GM21717 (cell line): ENCODE measurements at regions not wholly inside any gene's neighbourhood (a gene's known extent, or its start where the extent isn't known, plus 50 kb on each side); places are given as distances from the start of the nearest gene placed in this dataset.
"Not testable (repeated sequence)": the region's sequence is repeated elsewhere in the genome, so short reads cannot be mapped to it uniquely, and the experiment has no call there.

ENCODE experiments used
- ATAC-seq: cut with Tn5 transposase; IDR thresholded peaks from one replicate; pipeline ENCODE4 v1.9.1; 2021; ENCODE audit warnings: mild to moderate bottlenecking, moderate library complexity; ENCODE audit not compliant: unreplicated experiment

DNA sequence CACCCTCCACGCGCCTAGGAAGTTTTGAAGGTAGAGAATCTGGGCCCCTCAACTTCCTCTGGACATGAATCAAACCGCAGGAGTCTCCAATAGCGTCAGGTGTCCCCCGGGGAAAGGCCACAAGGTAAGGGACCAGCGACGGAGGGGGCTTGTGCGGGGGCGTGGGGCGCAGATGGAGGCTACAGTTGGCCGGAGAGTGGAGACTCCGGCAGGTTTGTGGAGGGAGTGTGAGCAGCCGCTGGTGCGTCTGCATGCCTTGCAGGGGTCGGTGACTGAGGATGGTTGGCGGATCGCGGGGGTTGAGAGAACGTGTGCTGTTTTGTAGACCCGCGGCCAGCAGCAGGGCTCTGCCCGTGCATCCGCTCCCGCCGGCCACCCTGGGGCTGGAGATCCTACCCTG lies 303.3 kb upstream of the DPP6 start:
- not testable (repeated sequence) for ATAC-seq

DNA sequence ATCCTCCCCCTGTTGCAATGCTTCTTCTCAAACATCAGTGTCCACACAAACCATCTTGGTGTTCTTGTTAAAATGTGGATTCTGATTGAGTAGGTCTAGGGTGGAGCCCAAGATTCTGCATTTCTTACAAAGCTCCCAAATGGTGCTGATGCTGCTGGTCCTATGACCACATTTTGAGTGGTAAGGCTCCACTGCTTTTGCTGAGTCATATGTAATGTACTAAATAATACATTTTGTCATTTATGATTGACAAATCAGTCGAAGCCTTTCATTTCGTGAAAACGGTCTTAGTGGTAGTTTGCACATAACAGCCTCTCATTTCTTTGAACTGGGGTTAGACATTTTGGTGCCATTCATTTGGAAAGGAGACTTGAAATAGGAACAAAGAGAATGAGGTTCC lies 286.3 kb upstream of the DPP6 start:
- ATAC-seq, result not testable (repeated sequence)

DNA sequence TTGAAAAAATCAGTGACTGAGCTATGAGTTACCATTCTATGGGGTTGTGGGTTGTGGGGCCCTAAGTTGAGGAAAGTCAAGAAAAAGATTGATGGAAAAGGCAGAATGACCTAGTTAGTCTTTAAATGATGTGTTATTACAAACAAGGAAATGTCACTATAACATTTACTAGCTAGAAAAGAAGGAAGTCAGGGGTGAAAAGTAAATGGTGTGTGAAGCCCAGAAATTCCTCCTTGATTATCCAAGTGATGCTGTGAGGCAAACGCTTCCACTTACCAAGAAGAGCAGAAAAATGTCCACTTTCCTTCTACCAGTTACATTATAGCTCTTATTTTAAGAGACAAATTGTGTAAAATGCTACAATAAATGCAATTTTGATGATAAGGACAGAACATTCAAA lies 285.3 kb upstream of the DPP6 start:
- ATAC-seq, result not testable (repeated sequence)

GRCh38 chr7:153772966-153773365 lies 279.2 kb upstream of the DPP6 start:
- ATAC-seq, result no peak

- not testable (repeated sequence) for ATAC-seq
Measured at GRCh38 chr7:153776940-153777339, 275.3 kb upstream of the DPP6 start.

- ATAC-seq, result not testable (repeated sequence)
Measured at GRCh38 chr7:153797363-153797762, 254.8 kb upstream of the DPP6 start.

- no peak for ATAC-seq
Measured at GRCh38 chr7:153808117-153808516, 244.1 kb upstream of the DPP6 start.

DNA sequence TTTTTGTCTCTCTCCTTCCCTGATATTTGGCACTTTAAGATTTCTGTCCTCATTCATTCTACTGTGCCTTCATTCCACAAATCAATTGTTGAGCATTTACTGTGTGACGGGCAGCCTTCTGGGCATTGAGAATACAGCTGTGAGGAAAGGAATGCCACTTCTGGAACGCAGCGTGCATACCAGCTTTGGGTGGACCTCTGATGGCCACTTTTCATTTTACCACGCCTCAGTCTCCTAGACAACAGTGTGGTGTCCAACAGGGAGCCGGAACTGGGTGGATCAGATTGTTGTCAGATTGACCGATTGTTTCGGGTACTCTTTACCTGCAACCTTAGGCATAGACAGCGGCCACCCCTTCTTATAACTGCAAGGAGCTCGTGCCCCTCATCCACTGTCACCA lies 222.7 kb upstream of the DPP6 start:
- no peak for ATAC-seq

GRCh38 chr7:153832160-153832559 lies 220.0 kb upstream of the DPP6 start:
- ATAC-seq, result no peak

- no peak for ATAC-seq
Measured at GRCh38 chr7:153835103-153835502, 217.1 kb upstream of the DPP6 start.

DNA sequence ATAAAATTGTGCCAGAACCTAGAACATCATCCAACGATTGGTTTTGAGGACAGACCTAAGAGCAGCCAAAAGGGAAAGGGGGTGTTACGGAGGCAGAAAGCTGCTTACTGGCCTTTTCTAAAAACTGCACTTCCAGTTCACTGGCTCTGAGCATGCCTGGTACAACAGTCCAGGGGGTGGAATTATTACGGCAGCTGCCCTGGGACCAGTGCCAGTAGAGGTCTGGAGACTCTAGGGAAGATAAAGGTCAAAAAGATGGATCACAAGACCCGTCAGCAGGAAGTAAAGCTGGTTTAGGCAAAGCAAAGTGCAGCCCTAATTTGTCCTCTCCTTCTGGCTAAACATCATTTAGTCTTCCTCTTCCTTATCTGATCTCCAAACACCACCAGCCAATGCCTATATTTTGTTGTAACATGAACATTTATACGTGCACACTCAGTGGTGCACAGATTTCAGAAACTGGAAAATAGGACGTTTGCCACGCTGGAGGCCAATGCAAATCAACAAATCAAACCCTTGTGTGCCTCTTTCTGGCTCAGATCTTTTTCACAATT lies 216.4 kb upstream of the DPP6 start:
- ATAC-seq, result no peak

GRCh38 chr7:153838591-153838990 lies 213.6 kb upstream of the DPP6 start:
- no peak for ATAC-seq

- ATAC-seq, result no peak
Measured at GRCh38 chr7:153840861-153841260, 211.3 kb upstream of the DPP6 start.

DNA sequence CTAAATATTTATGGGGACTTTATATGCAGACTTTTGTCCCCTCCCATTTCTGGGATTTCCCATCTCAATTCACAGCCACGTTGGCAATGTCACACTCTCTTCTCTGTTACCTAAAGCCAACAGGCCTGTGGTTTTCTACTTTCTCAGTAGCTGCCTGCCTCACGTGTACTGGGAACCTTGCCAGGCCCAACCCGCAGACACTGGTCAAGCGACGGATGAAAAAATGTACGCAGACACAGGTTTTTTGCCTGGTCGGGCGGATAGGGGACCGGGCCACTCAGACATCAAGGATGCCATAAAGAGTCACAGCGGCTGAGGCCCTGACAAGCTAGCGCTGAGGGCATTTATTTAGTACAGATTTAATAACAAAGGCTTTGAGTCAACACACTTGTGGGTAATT lies 204.4 kb upstream of the DPP6 start:
- no peak for ATAC-seq

GRCh38 chr7:153852261-153852660 lies 199.9 kb upstream of the DPP6 start:
- ATAC-seq, result no peak

DNA sequence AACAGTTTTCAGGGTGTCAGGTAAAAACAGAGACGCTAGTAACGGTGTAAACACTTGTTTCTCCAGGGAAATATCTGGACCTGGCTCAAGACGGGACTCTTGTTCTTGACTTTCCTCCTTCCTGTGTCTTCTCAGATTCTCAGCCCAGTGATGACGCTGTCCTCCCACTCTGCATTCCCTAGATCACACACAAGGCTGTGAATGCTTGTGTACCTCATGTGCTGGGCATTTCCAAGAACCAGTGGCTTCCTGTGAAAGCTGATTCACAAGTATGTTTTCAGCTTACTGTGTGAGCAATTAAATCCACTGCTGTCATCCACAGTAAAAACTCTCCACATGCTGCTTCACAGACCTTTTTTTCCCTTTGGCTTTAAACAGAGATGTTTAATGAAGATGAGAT lies 193.8 kb upstream of the DPP6 start:
- ATAC-seq, result no peak

DNA sequence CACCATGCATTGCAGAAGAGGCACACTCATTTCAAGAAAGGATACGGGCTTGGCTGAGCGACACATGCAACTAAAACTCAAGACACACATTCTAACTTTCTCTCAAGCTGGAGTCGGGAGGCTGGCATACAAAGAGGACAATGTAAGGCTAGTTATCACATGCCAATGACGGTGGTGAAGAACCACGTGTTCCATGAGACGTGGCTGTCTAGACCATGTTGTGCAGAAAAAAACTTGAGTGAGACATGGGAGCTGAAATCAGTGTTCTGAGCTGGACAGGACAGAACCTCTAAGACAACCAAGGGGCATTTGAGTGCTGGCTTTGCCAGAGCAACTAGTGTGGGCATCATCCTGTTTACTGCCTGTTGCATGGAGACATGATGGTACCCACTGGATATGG lies 193.0 kb upstream of the DPP6 start:
- ATAC-seq, result no peak

GRCh38 chr7:153886506-153887441 lies 165.4 kb upstream of the DPP6 start:
- no peak for ATAC-seq

DNA sequence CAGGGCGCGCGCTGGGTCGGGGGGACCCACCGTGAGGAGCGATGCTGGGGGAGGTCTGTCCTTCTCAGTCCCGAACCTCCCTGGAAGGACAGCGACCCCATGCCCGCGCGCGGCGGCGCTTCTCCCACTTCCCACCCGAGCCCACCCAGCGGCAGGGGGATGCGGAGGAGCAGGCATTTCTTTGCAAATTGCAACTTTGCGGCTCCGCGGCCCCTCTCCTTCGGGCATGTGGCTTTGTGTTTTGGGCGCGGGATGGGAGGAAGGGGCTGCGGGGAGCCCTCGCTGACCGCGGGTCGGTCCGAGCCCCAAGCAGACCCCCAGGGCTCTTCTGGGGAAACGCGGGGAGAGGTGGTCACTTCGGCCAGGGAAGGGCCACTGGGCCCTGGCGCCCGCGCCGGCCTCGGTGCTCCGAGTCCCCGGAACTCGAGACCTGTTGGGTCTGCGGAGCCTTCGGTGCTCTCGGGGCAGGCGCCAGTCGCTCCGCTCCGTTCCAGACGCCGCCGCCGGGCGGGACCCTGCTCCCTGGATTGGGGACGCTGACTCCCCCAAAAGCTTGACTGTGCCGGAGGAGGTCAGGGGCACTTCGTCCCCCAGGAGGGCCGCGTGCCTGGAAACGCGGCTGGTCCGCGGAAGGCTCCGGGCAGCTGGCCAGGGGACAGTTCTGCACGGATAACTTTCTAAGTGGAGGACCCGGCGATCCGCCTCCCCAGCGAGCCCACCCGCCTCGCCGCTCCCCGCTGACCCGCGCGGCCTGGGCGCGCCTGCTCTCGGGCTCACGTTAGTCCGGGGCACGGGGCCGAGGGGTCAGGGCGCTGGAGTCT lies 164.2 kb upstream of the DPP6 start:
- no peak for ATAC-seq

DNA sequence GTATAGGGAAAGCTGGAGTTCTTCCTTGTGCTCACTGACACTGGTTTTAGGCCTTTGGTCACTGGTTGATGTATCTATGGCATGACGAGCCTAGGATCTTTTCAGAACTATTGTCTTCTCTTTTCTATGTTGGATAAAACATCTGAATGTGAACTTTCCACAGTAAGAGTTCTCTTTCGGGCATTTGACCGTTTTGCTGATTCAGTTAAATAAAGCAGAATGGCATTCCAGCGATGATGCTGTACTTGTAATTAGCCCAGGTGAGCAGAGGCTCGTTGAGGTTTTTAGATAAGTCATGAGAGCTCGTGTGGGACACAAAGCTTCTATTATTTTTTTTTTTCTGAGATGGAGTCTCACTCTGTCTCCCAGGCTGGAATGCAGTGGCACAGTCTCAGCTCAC lies 160.2 kb upstream of the DPP6 start:
- ATAC-seq, result no peak

DNA sequence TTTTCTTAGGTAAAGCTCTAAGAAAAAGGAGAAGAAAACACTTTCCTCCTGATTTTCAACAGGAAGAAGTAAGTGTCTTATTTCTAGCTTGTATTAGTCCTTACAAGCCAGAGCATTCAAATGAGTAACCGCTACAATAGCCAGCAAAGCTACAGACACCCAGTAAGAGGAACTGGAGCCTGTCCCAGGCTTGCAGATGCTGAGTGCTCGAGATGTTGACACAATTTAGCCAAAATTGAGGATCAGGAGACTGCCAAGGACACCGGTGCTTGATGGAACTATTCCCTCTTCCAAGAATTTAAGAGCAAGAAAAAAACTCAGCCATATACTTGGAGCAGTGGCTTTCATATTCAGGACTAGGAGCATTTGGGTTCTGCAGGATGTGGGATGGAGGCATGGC lies 149.3 kb upstream of the DPP6 start:
- no peak for ATAC-seq

DNA sequence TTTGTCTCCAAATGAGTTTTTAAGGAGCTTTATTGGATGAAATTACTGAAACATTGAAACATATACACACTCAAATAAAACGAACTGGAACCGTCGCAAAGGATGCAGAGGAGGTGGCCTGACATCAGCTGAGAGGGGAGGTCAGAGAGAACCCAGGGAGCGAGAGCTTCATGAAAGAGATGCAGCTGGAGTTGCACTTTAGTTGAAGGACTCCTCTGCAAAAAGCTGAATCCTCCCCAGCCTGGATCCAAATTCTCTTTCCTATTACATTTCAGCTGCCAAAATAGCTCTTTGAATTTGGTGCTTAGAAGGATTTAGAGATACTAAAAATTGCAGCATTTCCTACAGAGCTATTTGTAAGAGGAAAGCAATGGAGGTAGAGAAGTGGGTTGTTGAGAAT lies 140.0 kb upstream of the DPP6 start:
- ATAC-seq, result no peak
